NCI-H524 (cell line): ENCODE measurements at regions not wholly inside any gene's neighbourhood (a gene's known extent, or its start where the extent isn't known, plus 50 kb on each side); places are given as distances from the start of the nearest gene placed in this dataset.

Experiments used
- DNase-seq, 2 experiments: peaks; one replicate each; lab custom pipeline; 2025; lab: John Stamatoyannopoulos, UW

DNA sequence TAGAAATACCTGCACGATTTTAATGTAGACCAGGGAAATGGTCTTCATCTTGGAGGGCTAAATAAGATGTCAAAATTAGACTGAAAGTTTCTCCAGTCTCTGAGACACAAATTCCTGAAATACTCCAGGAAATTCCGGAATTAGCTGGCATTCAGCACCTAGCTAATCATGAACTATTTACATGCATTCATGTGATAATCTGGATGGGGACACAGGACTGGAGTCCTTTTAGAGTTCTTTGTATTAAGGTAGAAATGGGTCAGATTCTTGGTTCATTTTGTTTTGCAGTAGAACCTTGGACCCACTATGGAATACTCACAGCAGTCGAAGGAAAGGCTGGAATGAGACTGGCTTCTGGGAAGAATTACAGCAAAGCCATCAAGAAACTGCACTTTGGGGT is 65.3 kb upstream of the MDFIC start:
- no peak for DNase-seq

DNA sequence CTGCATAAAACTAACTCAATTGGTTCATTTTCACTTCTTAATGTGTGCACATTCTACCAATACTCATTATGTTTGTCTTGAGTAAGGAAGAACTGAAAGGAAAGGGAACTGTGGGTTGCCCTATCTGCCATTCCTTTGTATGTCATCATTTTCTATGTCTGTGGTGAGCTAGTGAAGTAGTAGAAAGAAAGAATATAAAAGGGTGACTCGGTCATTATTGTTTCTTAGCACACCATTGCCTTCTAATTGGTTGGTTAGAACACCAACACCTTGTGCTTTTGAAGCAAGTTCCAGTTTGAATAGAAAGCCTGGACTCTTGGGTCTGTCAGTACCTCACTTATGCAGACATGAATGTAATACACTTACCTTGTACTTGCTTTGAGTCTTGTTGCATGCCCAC is 64.3 kb upstream of the MDFIC start:
- no peak for DNase-seq

DNA sequence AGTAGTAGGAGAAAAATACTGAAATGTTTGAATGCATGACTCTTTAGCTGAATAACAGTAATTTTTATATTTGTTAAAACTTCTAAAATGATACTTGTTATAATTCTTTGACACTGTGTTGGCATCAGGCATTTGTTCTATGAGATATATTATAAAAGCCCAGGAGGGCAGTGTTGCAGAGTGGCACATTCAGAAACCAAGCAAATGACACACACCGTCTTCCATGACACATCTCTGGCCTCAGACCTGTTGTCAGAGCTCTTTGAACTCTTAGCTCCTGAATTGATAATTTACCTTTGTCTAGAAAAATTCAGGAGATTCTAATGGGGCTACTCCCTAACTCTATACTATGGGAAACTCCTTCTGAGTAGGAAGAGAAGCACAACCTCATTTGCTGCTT is 62.4 kb upstream of the MDFIC start:
- DNase-seq: no peak

DNA sequence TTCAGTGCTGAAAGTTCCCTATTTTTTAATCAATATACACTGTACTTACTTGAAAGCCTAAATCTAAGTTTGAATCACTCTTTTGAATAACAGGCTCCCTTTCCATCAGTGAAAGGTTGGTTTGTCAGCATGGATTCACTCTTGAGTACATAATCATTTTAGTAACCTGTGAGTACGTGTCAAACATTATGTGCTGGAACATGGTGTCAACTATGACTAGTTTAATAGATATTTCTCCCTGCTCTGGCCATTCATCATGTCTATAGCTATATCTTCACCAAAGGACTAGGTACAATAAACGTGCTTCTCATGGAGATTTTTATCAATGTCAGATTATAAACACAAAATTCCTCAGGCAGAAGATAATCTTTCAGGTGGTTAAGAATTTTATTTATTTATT is 61.7 kb upstream of the MDFIC start:
- DNase-seq: no peak

- DNase-seq: no peak
These were observed 59.5 kb upstream of the MDFIC start for GRCh38 chr7:114862406-114862805.

- no peak for DNase-seq
These were observed 57.6 kb upstream of the MDFIC start for GRCh38 chr7:114864278-114864677.

DNA sequence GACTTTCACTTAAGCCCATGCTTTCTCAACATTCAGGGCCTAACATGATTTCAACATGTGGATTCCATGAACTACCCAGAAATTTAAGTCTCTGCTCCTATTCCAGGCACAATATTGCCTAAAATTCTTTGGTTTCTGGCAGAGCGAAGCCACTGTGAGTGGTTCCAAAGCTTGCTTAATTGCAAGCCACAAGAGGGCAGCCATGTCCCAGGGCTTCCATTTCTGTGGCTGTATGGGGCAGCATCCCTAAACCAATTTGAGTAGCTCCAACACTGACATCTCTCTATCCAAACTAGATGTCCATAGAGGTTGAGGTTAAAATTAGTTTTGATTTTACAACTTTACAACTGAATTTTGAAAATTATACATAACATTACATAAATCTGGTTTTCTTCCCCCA is 56.3 kb upstream of the MDFIC start:
- peak; percentile 8 to 56 for DNase-seq
